Lung microvascular endothelial cell (primary cell): ENCODE measurements at regions not wholly inside any gene's neighbourhood (a gene's known extent, or its start where the extent isn't known, plus 50 kb on each side); places are given as distances from the start of the nearest gene placed in this dataset.
"Not testable (repeated sequence)": the region's sequence is repeated elsewhere in the genome, so short reads cannot be mapped to it uniquely, and the experiment has no call there.

ENCODE experiments used
- DNase-seq, 2 donors: peaks; one replicate each; pipeline versions ENCODE4 v3.0.0 to v3.0.0-alpha.2; 2010; ENCODE audit warnings: low read depth in 2 of 2

GRCh38 chr2:150853263-150853662 is 365.8 kb upstream of the RND3 start:
- DNase-seq, result no peak

- DNase-seq, result no peak
Measured at GRCh38 chr2:150850641-150851040, 363.2 kb upstream of the RND3 start.

GRCh38 chr2:150847578-150847977 is 360.1 kb upstream of the RND3 start:
- no peak for DNase-seq

- no peak for DNase-seq
Measured at GRCh38 chr2:150846691-150847090, 359.2 kb upstream of the RND3 start.

- DNase-seq, result no peak
Measured at GRCh38 chr2:150832686-150833085, 345.2 kb upstream of the RND3 start.

GRCh38 chr2:150824118-150824517 is 336.7 kb upstream of the RND3 start:
- no peak for DNase-seq

- DNase-seq, result no peak
Measured at GRCh38 chr2:150817422-150817821, 330.0 kb upstream of the RND3 start.

GRCh38 chr2:150812664-150813367 is 325.3 kb upstream of the RND3 start:
- no peak for DNase-seq

GRCh38 chr2:150812066-150812465 is 324.6 kb upstream of the RND3 start:
- DNase-seq, result no peak

GRCh38 chr2:150811259-150811855 is 323.9 kb upstream of the RND3 start:
- no peak for DNase-seq

- no peak for DNase-seq
Measured at GRCh38 chr2:150809103-150809502, 321.6 kb upstream of the RND3 start.

GRCh38 chr2:150806336-150806735 is 318.9 kb upstream of the RND3 start:
- peak in 1 of 2 donors; percentile 25 for DNase-seq

GRCh38 chr2:150803689-150804398 is 316.4 kb upstream of the RND3 start:
- no peak for DNase-seq

GRCh38 chr2:150802635-150803034 is 315.2 kb upstream of the RND3 start:
- no peak for DNase-seq

- DNase-seq, result not testable (repeated sequence)
Measured at GRCh38 chr2:150796236-150796635, 308.8 kb upstream of the RND3 start.

GRCh38 chr2:150792780-150793300 is 305.4 kb upstream of the RND3 start:
- DNase-seq, result no peak

- no peak for DNase-seq
Measured at GRCh38 chr2:150791567-150791966, 304.1 kb upstream of the RND3 start.

GRCh38 chr2:150789376-150789905 is 302.0 kb upstream of the RND3 start:
- no peak for DNase-seq

GRCh38 chr2:150788426-150789140 is 301.1 kb upstream of the RND3 start:
- DNase-seq, result no peak

GRCh38 chr2:150787353-150788093 is 300.1 kb upstream of the RND3 start:
- no peak for DNase-seq

- DNase-seq, result no peak
Measured at GRCh38 chr2:150784389-150784788, 296.9 kb upstream of the RND3 start.
